HG02571 (cell line): ENCODE measurements at regions not wholly inside any gene's neighbourhood (a gene's known extent, or its start where the extent isn't known, plus 50 kb on each side); places are given as distances from the start of the nearest gene placed in this dataset.

Experiments used
- ATAC-seq: cut with Tn5 transposase; IDR thresholded peaks from one replicate; pipeline ENCODE4 v1.9.1; 2021; ENCODE audit warnings: mild to moderate bottlenecking, moderate library complexity; ENCODE audit not compliant: unreplicated experiment

DNA sequence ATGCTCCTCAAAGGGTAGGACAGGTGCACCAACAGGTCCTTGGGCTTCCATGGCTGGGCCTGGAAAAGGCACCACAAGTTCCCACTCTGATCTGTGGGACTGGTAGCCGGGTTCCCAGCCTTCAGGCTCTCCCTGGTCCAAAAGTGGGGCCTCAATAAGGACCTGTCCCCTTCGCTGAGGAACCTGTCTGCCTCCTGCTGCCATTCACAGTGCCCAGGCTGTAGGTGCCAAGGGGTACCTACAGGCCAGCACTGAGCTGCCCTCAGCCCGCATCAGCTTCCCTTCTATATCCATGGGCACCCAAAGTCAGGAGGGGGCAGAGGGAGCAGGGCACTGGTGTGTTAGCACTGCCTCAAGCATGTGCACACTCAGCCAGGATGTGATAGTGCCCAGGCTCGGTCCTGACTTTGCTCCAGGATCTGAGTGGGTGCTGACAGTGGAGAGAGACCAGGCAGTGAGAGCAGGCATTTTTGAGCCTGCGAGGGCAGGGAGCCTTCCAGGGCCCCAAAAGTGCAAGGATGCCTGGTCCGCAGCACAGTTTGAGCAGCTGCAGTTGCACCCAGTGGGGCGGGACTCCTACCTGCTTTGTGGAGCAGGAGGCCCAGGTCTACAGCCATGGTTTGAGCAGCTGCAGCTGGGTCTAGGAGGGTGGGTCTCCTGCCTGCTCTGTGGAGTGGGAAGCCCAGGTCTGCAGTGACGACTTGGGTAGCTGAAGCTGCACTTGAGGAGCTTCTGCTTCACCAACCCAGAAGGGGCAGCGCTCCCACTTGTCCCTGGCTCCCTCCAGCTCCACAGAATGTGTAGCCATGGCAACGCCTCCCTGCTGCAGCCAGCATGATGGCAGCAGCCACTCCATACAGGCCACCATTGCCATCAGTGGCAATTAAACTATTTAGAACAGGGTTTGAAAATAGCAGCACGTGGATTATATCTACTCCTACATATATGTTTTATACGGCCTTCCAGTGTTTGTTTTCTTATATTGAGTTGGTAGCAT lies 376.4 kb downstream of the KCTD8 start:
- ATAC-seq, result no peak

DNA sequence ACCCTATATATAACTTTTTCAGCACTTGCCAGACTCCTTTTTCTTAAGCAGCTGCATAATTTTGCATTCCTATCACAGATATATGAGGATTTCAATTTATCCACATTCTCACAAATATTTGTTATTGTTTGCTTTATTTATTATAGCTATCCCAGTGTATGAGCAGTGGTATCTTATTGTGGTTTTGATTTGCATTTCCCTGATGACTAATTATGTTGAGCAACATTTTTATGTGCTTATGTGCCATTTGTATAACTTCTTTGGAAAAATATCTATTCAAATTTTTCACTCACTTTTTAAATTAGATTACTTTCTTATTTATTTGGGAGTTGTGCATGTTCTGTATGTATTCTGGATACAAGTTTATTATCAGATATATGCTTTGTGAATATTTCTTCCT lies 361.9 kb downstream of the KCTD8 start:
- no peak for ATAC-seq

GRCh38 chr4:44093390-44093789 lies 355.2 kb downstream of the KCTD8 start:
- no peak for ATAC-seq

- no peak for ATAC-seq
Observed at GRCh38 chr4:44098973-44099372, 349.6 kb downstream of the KCTD8 start.

DNA sequence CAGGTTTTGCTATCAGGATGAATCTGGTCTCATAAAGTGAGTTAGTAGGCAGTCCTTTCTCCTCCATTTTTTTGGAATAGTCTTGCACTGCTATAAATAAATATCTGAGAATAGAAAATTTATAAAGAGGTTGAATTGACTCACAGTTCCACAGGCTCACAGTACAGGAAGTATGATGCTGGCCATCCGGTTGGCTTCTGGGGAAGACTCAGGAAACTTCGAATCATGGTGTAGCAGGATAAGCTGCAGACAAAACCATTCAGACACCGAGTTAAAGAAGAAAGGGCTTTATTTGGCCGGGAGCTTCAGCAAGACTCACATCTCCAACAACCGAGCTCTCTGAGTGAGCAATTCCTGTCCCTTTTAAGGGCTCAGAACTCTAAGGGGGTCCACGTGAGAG lies 348.2 kb downstream of the KCTD8 start:
- ATAC-seq, result no peak

DNA sequence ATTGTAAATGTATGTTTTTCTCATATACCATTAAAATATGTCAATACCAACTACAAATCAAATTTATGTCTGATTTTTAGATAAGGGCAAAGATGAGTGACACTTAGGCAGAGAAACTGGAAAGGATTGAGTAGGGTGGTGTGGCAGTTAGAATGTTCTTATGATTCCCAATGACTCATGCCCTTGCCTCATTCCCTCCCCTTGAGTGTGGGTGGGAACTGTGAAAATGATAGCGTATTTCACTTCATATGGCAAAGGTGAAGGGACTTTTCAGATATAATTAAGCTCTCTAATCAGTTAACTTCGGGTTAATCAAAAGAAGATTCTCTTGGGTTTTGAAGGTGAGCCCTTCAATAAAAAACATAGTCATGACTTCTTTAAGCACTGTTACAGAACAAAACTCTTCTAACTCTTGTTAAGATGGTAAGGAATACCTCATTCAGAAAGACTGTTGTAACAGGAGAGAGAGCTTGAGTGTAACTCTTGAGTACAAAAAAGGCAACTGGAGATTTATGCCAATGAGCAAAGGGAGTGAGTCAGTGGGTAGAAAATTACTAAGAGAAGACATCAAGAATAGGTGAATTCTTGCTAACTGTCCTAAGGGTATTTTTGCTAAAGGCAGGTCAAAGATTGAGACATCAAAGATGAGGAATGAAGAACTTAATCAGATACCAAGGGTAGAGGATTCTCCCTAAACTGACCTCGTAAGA lies 329.5 kb downstream of the KCTD8 start:
- no peak for ATAC-seq

DNA sequence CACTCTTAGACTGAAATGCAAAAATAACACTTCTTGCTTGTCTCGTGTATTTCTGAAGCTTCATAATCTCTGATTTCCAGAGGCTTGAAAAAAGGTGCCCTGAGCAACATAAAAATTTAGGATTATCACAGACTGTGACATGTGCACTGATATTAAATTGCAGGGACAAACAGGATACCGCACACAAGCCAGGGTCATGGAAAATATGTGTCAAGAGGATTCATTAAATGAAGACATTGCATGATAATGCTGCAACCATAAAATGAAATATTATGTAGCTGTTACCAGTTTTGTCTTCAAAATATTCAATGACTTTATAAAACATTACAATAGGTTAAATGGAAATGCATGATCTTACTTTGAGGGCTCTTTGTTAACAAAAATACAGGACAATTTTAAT lies 328.0 kb downstream of the KCTD8 start:
- ATAC-seq, result no peak

DNA sequence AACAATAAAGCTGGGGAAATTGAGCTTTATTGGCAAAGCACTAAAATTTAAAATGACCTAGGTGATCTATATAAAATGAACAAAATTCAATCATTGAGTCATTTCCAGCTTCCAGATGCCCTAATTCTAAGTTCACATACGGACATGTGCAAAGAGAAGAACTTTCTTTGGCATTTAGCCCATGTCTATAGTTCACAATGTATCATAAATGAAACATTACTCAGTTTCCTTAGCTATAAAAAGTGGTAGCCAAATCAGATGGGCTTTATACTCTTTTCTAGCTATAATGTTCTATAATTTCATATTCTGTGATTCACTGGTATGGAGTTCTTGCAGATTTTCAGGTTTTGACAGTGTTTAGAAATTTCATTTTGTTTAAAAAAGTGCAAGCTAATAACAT lies 327.4 kb downstream of the KCTD8 start:
- no peak for ATAC-seq
